ENCODE measurements at regions not wholly inside any gene's neighbourhood (a gene's known extent, or its start where the extent isn't known, plus 50 kb on each side); places are given as distances from the start of the nearest gene placed in this dataset.

GRCh38 chr5:120958877-120959485 is 494.9 kb downstream of the PRR16 start:
- no peaks in the 10 kb centered on the region for H3K4me1 Mint-ChIP-seq (ENCODE audit: low read depth)
- no peak overlapping the region for H3K27ac Mint-ChIP-seq
- no peaks in the 10 kb centered on the region for H3K27me3 Mint-ChIP-seq
- no peak overlapping the region for H3K4me3 Mint-ChIP-seq
- H3K36me3 Mint-ChIP-seq (ENCODE audit: low read depth) = no peaks in the 10 kb centered on the region
- H3K9me3 Mint-ChIP-seq = peaks cover 68% of the 10 kb centered on the region
- intact Hi-C loops (cut with micrococcal nuclease) = no loop called here

GRCh38 chr5:120960510-120960909 is 496.4 kb downstream of the PRR16 start:
- Mint-ChIP-seq H3K4me1 (ENCODE audit: low read depth) (no peaks in the 10 kb centered on the region), H3K4me3 (no peak overlapping the region), H3K9me3 (peaks cover 60% of the 10 kb centered on the region), H3K36me3 (ENCODE audit: low read depth) (no peaks in the 10 kb centered on the region), H3K27ac (no peak overlapping the region), H3K27me3 (no peaks in the 10 kb centered on the region)
- intact Hi-C loops (cut with micrococcal nuclease) = no loop called here

- H3K27me3 Mint-ChIP-seq = no peaks in the 10 kb centered on the region
- no peak overlapping the region for H3K4me3 Mint-ChIP-seq
- H3K27ac Mint-ChIP-seq = no peak overlapping the region
- peaks cover 21% of the 10 kb centered on the region for H3K9me3 Mint-ChIP-seq
- H3K36me3 Mint-ChIP-seq (ENCODE audit: low read depth) = no peaks in the 10 kb centered on the region
- intact Hi-C loops (cut with micrococcal nuclease) = no loop called here
- H3K4me1 Mint-ChIP-seq (ENCODE audit: low read depth) = no peaks in the 10 kb centered on the region
These were observed 503.3 kb downstream of the PRR16 start for GRCh38 chr5:120967366-120967765.

GRCh38 chr5:120974690-120975089 is 510.6 kb downstream of the PRR16 start:
- H3K9me3 Mint-ChIP-seq = peaks cover 3% of the 10 kb centered on the region
- H3K27ac Mint-ChIP-seq = no peak overlapping the region
- H3K4me1 Mint-ChIP-seq (ENCODE audit: low read depth) = no peaks in the 10 kb centered on the region
- no peaks in the 10 kb centered on the region for H3K27me3 Mint-ChIP-seq
- H3K36me3 Mint-ChIP-seq (ENCODE audit: low read depth) = no peaks in the 10 kb centered on the region
- intact Hi-C loops (cut with micrococcal nuclease) = no loop called here
- no peak overlapping the region for H3K4me3 Mint-ChIP-seq

- Mint-ChIP-seq H3K4me3 (no peak overlapping the region), H3K4me1 (ENCODE audit: low read depth) (no peaks in the 10 kb centered on the region), H3K36me3 (ENCODE audit: low read depth) (no peaks in the 10 kb centered on the region), H3K27ac (no peak overlapping the region), H3K9me3 (no peaks in the 10 kb centered on the region), H3K27me3 (no peaks in the 10 kb centered on the region)
- intact Hi-C loops (cut with micrococcal nuclease) = no loop called here
These were observed 518.3 kb downstream of the PRR16 start for GRCh38 chr5:120982351-120982750.

- intact Hi-C loops (cut with micrococcal nuclease) = no loop called here
- Mint-ChIP-seq H3K27ac (no peak overlapping the region), H3K36me3 (ENCODE audit: low read depth) (no peaks in the 10 kb centered on the region), H3K9me3 (no peaks in the 10 kb centered on the region), H3K27me3 (no peaks in the 10 kb centered on the region), H3K4me1 (ENCODE audit: low read depth) (no peaks in the 10 kb centered on the region), H3K4me3 (no peak overlapping the region)
These were observed 521.4 kb downstream of the PRR16 start for GRCh38 chr5:120985526-120985925.

GRCh38 chr5:120988491-120988890 is 524.4 kb downstream of the PRR16 start:
- intact Hi-C loops (cut with micrococcal nuclease) = no loop called here

GRCh38 chr5:120988941-120989340 is 524.8 kb downstream of the PRR16 start:
- no peaks in the 10 kb centered on the region for H3K4me1 Mint-ChIP-seq (ENCODE audit: low read depth)
- no peaks in the 10 kb centered on the region for H3K36me3 Mint-ChIP-seq (ENCODE audit: low read depth)
- no peaks in the 10 kb centered on the region for H3K27me3 Mint-ChIP-seq
- intact Hi-C loops (cut with micrococcal nuclease) = no loop called here
- H3K4me3 Mint-ChIP-seq = no peak overlapping the region
- no peak overlapping the region for H3K27ac Mint-ChIP-seq
- peaks cover 8% of the 10 kb centered on the region for H3K9me3 Mint-ChIP-seq

More at GRCh38 chr5:120988491-120988890, 524.4 kb downstream of the PRR16 start:
- Mint-ChIP-seq H3K4me1 (ENCODE audit: low read depth) (no peaks in the 10 kb centered on the region), H3K27ac (no peak overlapping the region), H3K36me3 (ENCODE audit: low read depth) (no peaks in the 10 kb centered on the region), H3K9me3 (peaks cover 8% of the 10 kb centered on the region), H3K27me3 (no peaks in the 10 kb centered on the region), H3K4me3 (no peak overlapping the region)

- Mint-ChIP-seq H3K27ac (no peak overlapping the region), H3K4me1 (ENCODE audit: low read depth) (no peaks in the 10 kb centered on the region), H3K4me3 (no peak overlapping the region), H3K9me3 (peaks cover 8% of the 10 kb centered on the region), H3K27me3 (no peaks in the 10 kb centered on the region), H3K36me3 (ENCODE audit: low read depth) (no peaks in the 10 kb centered on the region)
- intact Hi-C loops (cut with micrococcal nuclease) = no loop called here
These were observed 527.5 kb downstream of the PRR16 start for GRCh38 chr5:120991569-120991968.

- Mint-ChIP-seq H3K4me1 (ENCODE audit: low read depth) (no peaks in the 10 kb centered on the region), H3K36me3 (ENCODE audit: low read depth) (no peaks in the 10 kb centered on the region), H3K4me3 (no peak overlapping the region), H3K27me3 (no peaks in the 10 kb centered on the region), H3K9me3 (peaks cover 8% of the 10 kb centered on the region), H3K27ac (no peak overlapping the region)
- intact Hi-C loops (cut with micrococcal nuclease) = no loop called here
These were observed 530.0 kb downstream of the PRR16 start for GRCh38 chr5:120994112-120994511.

- Mint-ChIP-seq H3K4me1 (ENCODE audit: low read depth) (no peaks in the 10 kb centered on the region), H3K27me3 (no peaks in the 10 kb centered on the region), H3K4me3 (no peak overlapping the region), H3K27ac (no peak overlapping the region), H3K36me3 (ENCODE audit: low read depth) (no peaks in the 10 kb centered on the region), H3K9me3 (no peaks in the 10 kb centered on the region)
- intact Hi-C loops (cut with micrococcal nuclease) = no loop called here
These were observed 535.5 kb downstream of the PRR16 start for GRCh38 chr5:120999550-120999949.

GRCh38 chr5:121006217-121006616 is 542.1 kb downstream of the PRR16 start:
- Mint-ChIP-seq H3K27me3 (no peaks in the 10 kb centered on the region), H3K4me1 (ENCODE audit: low read depth) (no peaks in the 10 kb centered on the region), H3K27ac (no peak overlapping the region), H3K36me3 (ENCODE audit: low read depth) (no peaks in the 10 kb centered on the region), H3K4me3 (no peak overlapping the region), H3K9me3 (no peaks in the 10 kb centered on the region)
- intact Hi-C loops (cut with micrococcal nuclease) = no loop called here

- Mint-ChIP-seq H3K4me1 (ENCODE audit: low read depth) (no peaks in the 10 kb centered on the region), H3K4me3 (no peak overlapping the region), H3K9me3 (no peaks in the 10 kb centered on the region), H3K36me3 (ENCODE audit: low read depth) (no peaks in the 10 kb centered on the region), H3K27me3 (no peaks in the 10 kb centered on the region), H3K27ac (no peak overlapping the region)
- intact Hi-C loops (cut with micrococcal nuclease) = no loop called here
These were observed 543.9 kb downstream of the PRR16 start for GRCh38 chr5:121008041-121008440.

- Mint-ChIP-seq H3K27me3 (no peaks in the 10 kb centered on the region), H3K27ac (no peak overlapping the region)
These were observed 545.0 kb downstream of the PRR16 start for GRCh38 chr5:121009058-121009457.

GRCh38 chr5:121018004-121018403 is 553.9 kb downstream of the PRR16 start:
- Mint-ChIP-seq H3K27ac (no peak overlapping the region), H3K9me3 (no peaks in the 10 kb centered on the region), H3K27me3 (no peaks in the 10 kb centered on the region), H3K4me1 (ENCODE audit: low read depth) (no peaks in the 10 kb centered on the region), H3K36me3 (ENCODE audit: low read depth) (no peaks in the 10 kb centered on the region), H3K4me3 (no peak overlapping the region)
- intact Hi-C loops (cut with micrococcal nuclease) = no loop called here

More at GRCh38 chr5:121009058-121009457, 545.0 kb downstream of the PRR16 start:
- Mint-ChIP-seq H3K36me3 (ENCODE audit: low read depth) (no peaks in the 10 kb centered on the region), H3K4me3 (no peak overlapping the region), H3K9me3 (no peaks in the 10 kb centered on the region), H3K4me1 (ENCODE audit: low read depth) (no peaks in the 10 kb centered on the region)
- intact Hi-C loops (cut with micrococcal nuclease) = no loop called here
